Kidney (tissue), 13 donors: ENCODE measurements at regions not wholly inside any gene's neighbourhood (a gene's known extent, or its start where the extent isn't known, plus 50 kb on each side); places are given as distances from the start of the nearest gene placed in this dataset.

ENCODE experiments used
- DNase-seq, 5 donors: peaks; one replicate each; pipeline ENCODE4 v3.0.0-alpha.2; 2013 to 2020
- FAIRE-seq: peaks from 2 replicates; lab custom pipeline; 2012; peaks lifted over from hg19 to GRCh38; lab: Jason Lieb, UNC
- H3K27ac ChIP-seq, 2 donors: one replicate each; pipeline ENCODE4 v1.7.0; 2013; ENCODE audit warnings: low read depth in 2 of 2, low read length in 2 of 2, inconsistent platforms in 1 of 2
- H3K27me3 ChIP-seq: one replicate; pipeline ENCODE4 v1.7.1; 2013; ENCODE audit warnings: low read length, inconsistent platforms; ENCODE audit not compliant: control insufficient read depth, insufficient read depth
- H3K36me3 ChIP-seq, 3 donors: one replicate each; pipeline versions ENCODE4 v1.7.0 to v1.7.1; 2013; ENCODE audit warnings: low read length in 3 of 3, control low read depth in 1 of 3, inconsistent platforms in 1 of 3; ENCODE audit not compliant: insufficient read depth in 3 of 3, control insufficient read depth in 2 of 3
- H3K4me1 ChIP-seq, 3 donors: one replicate each; pipeline versions ENCODE4 v1.7.0 to v1.7.1; 2013; ENCODE audit warnings: low read length in 3 of 3, inconsistent platforms in 1 of 3, low read depth in 1 of 3; ENCODE audit not compliant: control insufficient read depth in 2 of 3, insufficient read depth in 2 of 3
- H3K4me3 ChIP-seq, 3 donors: one replicate each; pipeline versions ENCODE4 v1.7.0 to v1.8.1; 2013; ENCODE audit warnings: low read length in 3 of 3, control low read depth in 1 of 3, inconsistent platforms in 1 of 3
- H3K9ac ChIP-seq, 3 donors: one replicate each; pipeline versions ENCODE4 v1.7.0 to v1.7.1; 2013; ENCODE audit warnings: low read length in 3 of 3, control low read depth in 1 of 3, inconsistent platforms in 1 of 3
- H3K9me3 ChIP-seq, 3 donors: one replicate each; pipeline versions ENCODE4 v1.7.0 to v1.7.1; 2013; ENCODE audit warnings: low read length in 3 of 3, control low read depth in 1 of 3, inconsistent platforms in 1 of 3; ENCODE audit not compliant: control insufficient read depth in 2 of 3, insufficient read depth in 1 of 3
- CTCF ChIP-seq: IDR thresholded peaks from 3 replicates; pipeline ENCODE4 v1.5.1; 2012; ENCODE audit warnings: mild to moderate bottlenecking, moderate library complexity, borderline replicate concordance; ENCODE audit not compliant: insufficient read depth; ENCODE audit errors: extremely low read depth
- intact Hi-C: fragments of 100-400 bp; cut with DNase I; formaldehyde crosslinking; loops from one replicate; pipeline ENCODE4 v1.11.1; 2022
- donor health status: control.
- donor health status: control.
- donor health status: control.
- donor health status: control.
- donor health status: control.
- donor health status: DM: yes; HTN: yes; CAD: no.
- donor health status: Normal renal cell carcinoma (clear cell type).

GRCh38 chr4:174438711-174439110 lies 83.6 kb downstream of the HPGD start:
- FAIRE-seq (no peak), DNase-seq (no peak)
- H3K4me3 ChIP-seq = no peak overlapping the region
- no peak overlapping the region for H3K27ac ChIP-seq
- H3K9me3 ChIP-seq = no peaks in the 10 kb centered on the region
- no peaks in the 10 kb centered on the region for H3K27me3 ChIP-seq
- H3K9ac ChIP-seq = no peak overlapping the region
- no peak for TF ChIP-seq CTCF
- no peaks in the 10 kb centered on the region for H3K4me1 ChIP-seq
- intact Hi-C loops = no loop called here
- no peaks in the 10 kb centered on the region for H3K36me3 ChIP-seq

- H3K9ac ChIP-seq = no peak overlapping the region
- H3K27ac ChIP-seq = no peak overlapping the region
- intact Hi-C loops = no loop called here
- DNase-seq = no peak
- FAIRE-seq = no peak
- no peak overlapping the region for H3K4me3 ChIP-seq
- H3K9me3 ChIP-seq = no peaks in the 10 kb centered on the region
- H3K4me1 ChIP-seq = no peaks in the 10 kb centered on the region
- TF ChIP-seq CTCF = no peak
- no peaks in the 10 kb centered on the region for H3K27me3 ChIP-seq
- H3K36me3 ChIP-seq = no peaks in the 10 kb centered on the region
These were observed 84.5 kb downstream of the HPGD start for GRCh38 chr4:174437749-174438148.

GRCh38 chr4:174437324-174437723 lies 85.0 kb downstream of the HPGD start:
- DNase-seq (no peak), FAIRE-seq (no peak)
- H3K9ac ChIP-seq = no peak overlapping the region
- no peak overlapping the region for H3K4me3 ChIP-seq
- H3K9me3 ChIP-seq = no peaks in the 10 kb centered on the region
- intact Hi-C loops = no loop called here
- no peaks in the 10 kb centered on the region for H3K36me3 ChIP-seq
- no peaks in the 10 kb centered on the region for H3K27me3 ChIP-seq
- H3K27ac ChIP-seq = no peak overlapping the region
- TF ChIP-seq CTCF = no peak
- H3K4me1 ChIP-seq = no peaks in the 10 kb centered on the region

GRCh38 chr4:174436377-174436776 lies 85.9 kb downstream of the HPGD start:
- no peak overlapping the region for H3K27ac ChIP-seq

More at GRCh38 chr4:174436377-174436776, 85.9 kb downstream of the HPGD start:
- no peaks in the 10 kb centered on the region for H3K9me3 ChIP-seq
- FAIRE-seq = no peak
- TF ChIP-seq CTCF = no peak
- H3K4me1 ChIP-seq = no peaks in the 10 kb centered on the region
- H3K4me3 ChIP-seq = no peak overlapping the region
- no peak overlapping the region for H3K9ac ChIP-seq
- H3K27me3 ChIP-seq = no peaks in the 10 kb centered on the region
- no peak for DNase-seq
- intact Hi-C loops = no loop called here
- no peaks in the 10 kb centered on the region for H3K36me3 ChIP-seq
